ENCODE measurements at regions not wholly inside any gene's neighbourhood (a gene's known extent, or its start where the extent isn't known, plus 50 kb on each side); places are given as distances from the start of the nearest gene placed in this dataset.

- in situ Hi-C loops (cut with HindIII; ENCODE audit: extremely low pct_ligation_motif_present, low pct_unique_long_range_greater_than_20kb) = no loop called here
- CTCF ChIA-PET (ENCODE audit: low intra/inter-chr PET ratio, low total read pairs) = no interaction called here
- BruUV-seq (replicated peaks) = no TSS peak
- no peaks in the 10 kb centered on the region for H3K27me3 ChIP-seq (ENCODE audit: control insufficient read depth in 1 of 2, insufficient read depth in 2 of 2, low read length in 2 of 2)
- no peaks in the 10 kb centered on the region for H3K36me3 ChIP-seq (replicated peaks in 1 of 2; ENCODE audit: control insufficient read depth in 1 of 2, insufficient read depth in 2 of 2, low read length in 2 of 2)
- TF ChIP-seq ZSCAN20 (CRISPR knock-in tag; IDR thresholded peaks at IDR 0.05; ENCODE audit: borderline replicate concordance) (no peak), CHCHD3 (CRISPR knock-in tag; IDR thresholded peaks at IDR 0.05) (no peak), BCLAF1 (IDR thresholded peaks at IDR 0.05) (no peak), FOXK2 (IDR thresholded peaks at IDR 0.05) (no peak), ZNF431 (CRISPR knock-in tag; IDR thresholded peaks at IDR 0.05; ENCODE audit: borderline replicate concordance, low read depth) (no peak), ZNF276 (CRISPR knock-in tag; IDR thresholded peaks at IDR 0.05; ENCODE audit: low read depth) (no peak), AHR (CRISPR knock-in tag; IDR thresholded peaks at IDR 0.05) (no peak), MIER3 (CRISPR knock-in tag; IDR thresholded peaks at IDR 0.05; ENCODE audit: borderline replicate concordance) (no peak), ZNF709 (CRISPR knock-in tag; IDR thresholded peaks at IDR 0.05) (no peak), EZH2 (conservative IDR thresholded peaks at IDR 0.05; ENCODE audit: low read depth, low read length) (no peak)
- 16% methylated on average over 5 of the region's 5 CpGs for WGBS (ENCODE audit: low lambda C conversion rate)
- ATAC-seq (no peak), FAIRE-seq (no peak), DNase-seq (ENCODE audit: low spot score) (no peak)
- H3K4me1 ChIP-seq (ENCODE audit: insufficient read depth, low read length) = peaks cover 7% of the 10 kb centered on the region
- H2AFZ ChIP-seq (ENCODE audit: low read length) = no peak overlapping the region
- no peak overlapping the region for H3K4me2 ChIP-seq (ENCODE audit: low read depth, low read length)
- H3K9me3 ChIP-seq (ENCODE audit: low read length) = no peaks in the 10 kb centered on the region
- no peak overlapping the region for H3K4me3 ChIP-seq (replicated peaks in 1 of 3; ENCODE audit: insufficient read depth in 1 of 3, low read depth in 2 of 3, low read length in 3 of 3)
- H3K27ac ChIP-seq (ENCODE audit: extremely low read length, insufficient read depth, low read length) = no peak overlapping the region
- no peaks in the 10 kb centered on the region for H3K79me2 ChIP-seq (ENCODE audit: insufficient read depth, low read length)
- H4K20me1 ChIP-seq (ENCODE audit: insufficient read depth, low read length) = no peaks in the 10 kb centered on the region
- intact Hi-C loops (cut with micrococcal nuclease; ENCODE audit: unreplicated experiment) = no loop called here
- H3K9ac ChIP-seq (ENCODE audit: insufficient read depth, low read depth, low read length) = no peak overlapping the region
- POLR2A ChIA-PET = no interaction called here
These were observed 241.8 kb downstream of the GAS1 start for GRCh38 chr9:86705490-86705889.

All from HepG2 (cell line).